ENCODE measurements at regions not wholly inside any gene's neighbourhood (a gene's known extent, or its start where the extent isn't known, plus 50 kb on each side); places are given as distances from the start of the nearest gene placed in this dataset.
"Not testable (repeated sequence)": the region's sequence is repeated elsewhere in the genome, so short reads cannot be mapped to it uniquely, and the experiment has no call there.

GRCh38 chr4:10273030-10273429 lies 156.4 kb upstream of the WDR1 start:
- no peaks in the 10 kb centered on the region for H3K4me1 Mint-ChIP-seq
- no peaks in the 10 kb centered on the region for H3K9me3 Mint-ChIP-seq
- H3K27ac Mint-ChIP-seq = no peak overlapping the region
- no peaks in the 10 kb centered on the region for H3K36me3 Mint-ChIP-seq
- H3K27me3 Mint-ChIP-seq = no peaks in the 10 kb centered on the region
- H3K4me3 Mint-ChIP-seq = no peak overlapping the region

- Mint-ChIP-seq H3K4me3 (no peak overlapping the region), H3K27me3 (no peaks in the 10 kb centered on the region), H3K4me1 (no peaks in the 10 kb centered on the region), H3K9me3 (no peaks in the 10 kb centered on the region), H3K27ac (no peak overlapping the region), H3K36me3 (no peaks in the 10 kb centered on the region)
These were observed 155.9 kb upstream of the WDR1 start for GRCh38 chr4:10272511-10272910.

DNA sequence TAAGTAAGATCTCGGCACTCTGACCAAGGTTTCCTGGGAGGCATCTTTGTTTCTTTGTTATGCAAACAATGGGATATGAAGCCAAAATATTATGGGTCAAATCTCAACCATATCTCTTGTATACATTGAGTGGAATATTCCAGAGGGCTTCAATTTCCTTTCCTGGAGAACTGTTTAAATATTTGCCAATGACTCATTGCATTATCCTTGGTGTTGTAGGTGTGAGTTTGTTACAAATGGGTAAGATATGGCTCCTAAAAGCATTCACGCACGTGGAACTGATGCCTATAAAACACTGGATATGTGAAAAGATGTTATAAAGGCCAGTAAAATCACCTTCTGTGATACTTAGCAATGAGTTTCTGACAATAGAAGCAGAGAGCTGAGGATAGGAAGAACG lies 150.5 kb upstream of the WDR1 start:
- no peaks in the 10 kb centered on the region for H3K27me3 Mint-ChIP-seq
- H3K36me3 Mint-ChIP-seq = no peaks in the 10 kb centered on the region
- no peak overlapping the region for H3K27ac Mint-ChIP-seq
- H3K4me1 Mint-ChIP-seq = no peaks in the 10 kb centered on the region
- H3K9me3 Mint-ChIP-seq = no peaks in the 10 kb centered on the region
- H3K4me3 Mint-ChIP-seq = no peak overlapping the region

GRCh38 chr4:10260777-10261176 lies 144.2 kb upstream of the WDR1 start:
- H3K36me3 Mint-ChIP-seq = no peaks in the 10 kb centered on the region

DNA sequence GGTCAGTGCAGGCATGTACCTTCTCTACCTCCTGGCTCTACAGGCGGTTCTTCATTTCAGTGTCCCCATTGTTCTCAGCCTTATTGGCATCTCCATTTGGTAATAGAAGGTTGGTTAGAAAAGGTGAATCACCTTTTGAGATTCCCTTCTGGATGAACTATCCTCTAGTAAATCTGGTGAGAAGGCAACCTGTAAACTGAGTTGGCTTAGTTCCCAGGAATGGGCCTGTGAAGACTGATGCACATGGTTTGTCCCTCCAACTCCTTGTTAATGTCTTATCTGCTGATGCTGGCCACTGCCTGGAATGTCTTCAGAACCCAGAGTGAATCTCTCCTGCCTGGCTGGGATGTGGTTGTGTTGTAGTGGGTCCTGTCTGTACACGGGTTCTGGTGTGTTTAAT lies 143.4 kb upstream of the WDR1 start:
- no peak overlapping the region for H3K27ac Mint-ChIP-seq
- H3K27me3 Mint-ChIP-seq = no peaks in the 10 kb centered on the region
- no peaks in the 10 kb centered on the region for H3K9me3 Mint-ChIP-seq
- H3K4me3 Mint-ChIP-seq = no peak overlapping the region
- H3K4me1 Mint-ChIP-seq = no peaks in the 10 kb centered on the region
- H3K36me3 Mint-ChIP-seq = no peaks in the 10 kb centered on the region

More at GRCh38 chr4:10260777-10261176, 144.2 kb upstream of the WDR1 start:
- Mint-ChIP-seq H3K4me3 (no peak overlapping the region), H3K27me3 (no peaks in the 10 kb centered on the region), H3K27ac (no peak overlapping the region), H3K4me1 (no peaks in the 10 kb centered on the region), H3K9me3 (no peaks in the 10 kb centered on the region)

DNA sequence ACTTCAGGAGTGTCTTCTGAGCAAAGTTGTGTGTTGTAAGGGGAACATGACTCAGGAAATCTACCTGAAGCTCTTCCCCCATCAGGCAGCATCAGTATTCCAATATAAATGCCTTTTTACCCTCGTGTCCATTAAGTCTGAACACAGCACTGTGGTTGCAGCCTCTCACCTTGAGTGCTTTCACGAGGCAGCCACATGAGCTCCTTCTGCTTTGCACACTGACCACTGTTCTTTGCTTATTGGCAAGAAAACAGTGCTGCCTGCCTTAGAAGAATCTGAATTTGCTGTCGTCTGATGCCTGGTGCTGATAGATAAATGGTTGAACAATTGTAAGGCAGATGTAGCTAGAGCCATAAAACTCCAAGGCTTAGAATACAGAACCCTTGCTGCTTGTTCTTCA lies 139.6 kb upstream of the WDR1 start:
- no peaks in the 10 kb centered on the region for H3K27me3 Mint-ChIP-seq
- no peaks in the 10 kb centered on the region for H3K4me1 Mint-ChIP-seq
- H3K4me3 Mint-ChIP-seq = no peak overlapping the region
- H3K27ac Mint-ChIP-seq = no peak overlapping the region
- no peaks in the 10 kb centered on the region for H3K36me3 Mint-ChIP-seq
- no peaks in the 10 kb centered on the region for H3K9me3 Mint-ChIP-seq

DNA sequence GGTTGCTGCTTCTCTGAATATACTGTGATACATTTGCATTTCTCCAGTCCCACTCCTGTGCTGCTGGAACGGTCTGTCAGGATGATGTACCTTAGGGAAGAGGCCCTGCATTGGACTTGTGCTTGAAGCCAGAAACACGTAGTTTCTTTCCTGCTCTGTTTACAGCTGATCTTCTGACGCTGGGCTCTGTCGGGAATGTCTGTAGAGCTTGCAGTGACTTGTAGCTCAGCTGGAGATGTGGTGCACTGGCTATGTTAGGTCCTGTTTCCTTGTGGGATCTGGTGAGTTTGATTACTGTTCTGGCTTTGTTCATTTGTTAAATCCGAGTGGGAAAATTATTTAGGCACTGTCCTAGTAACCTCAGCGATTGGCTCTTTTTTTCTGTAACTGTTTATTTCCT lies 137.2 kb upstream of the WDR1 start:
- Mint-ChIP-seq H3K27ac (no peak overlapping the region), H3K36me3 (no peaks in the 10 kb centered on the region), H3K4me3 (no peak overlapping the region), H3K27me3 (peaks cover 3% of the 10 kb centered on the region), H3K9me3 (no peaks in the 10 kb centered on the region), H3K4me1 (no peaks in the 10 kb centered on the region)

DNA sequence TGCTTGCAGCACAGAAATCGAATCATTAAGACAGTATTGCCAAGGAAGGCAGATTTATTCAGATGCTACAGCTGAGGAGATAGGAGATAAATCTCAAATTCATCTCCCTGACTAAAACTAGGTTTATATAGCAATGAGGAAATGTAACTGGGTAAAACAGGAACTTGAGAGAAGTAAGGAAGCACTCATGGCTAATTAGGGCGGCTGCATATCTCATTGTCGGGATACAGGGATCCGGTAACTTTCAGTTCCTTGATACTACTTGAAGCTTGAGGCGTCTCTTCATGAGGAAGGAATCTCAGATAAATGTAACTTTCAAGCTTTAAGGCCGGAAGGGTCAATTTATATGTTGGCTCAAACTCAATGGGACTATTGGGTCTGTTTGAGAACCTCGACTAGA lies 129.2 kb upstream of the WDR1 start:
- no peaks in the 10 kb centered on the region for H3K4me1 Mint-ChIP-seq
- H3K27ac Mint-ChIP-seq = no peak overlapping the region
- no peaks in the 10 kb centered on the region for H3K9me3 Mint-ChIP-seq
- H3K4me3 Mint-ChIP-seq = no peak overlapping the region
- no peaks in the 10 kb centered on the region for H3K36me3 Mint-ChIP-seq
- H3K27me3 Mint-ChIP-seq = peaks cover 5% of the 10 kb centered on the region

DNA sequence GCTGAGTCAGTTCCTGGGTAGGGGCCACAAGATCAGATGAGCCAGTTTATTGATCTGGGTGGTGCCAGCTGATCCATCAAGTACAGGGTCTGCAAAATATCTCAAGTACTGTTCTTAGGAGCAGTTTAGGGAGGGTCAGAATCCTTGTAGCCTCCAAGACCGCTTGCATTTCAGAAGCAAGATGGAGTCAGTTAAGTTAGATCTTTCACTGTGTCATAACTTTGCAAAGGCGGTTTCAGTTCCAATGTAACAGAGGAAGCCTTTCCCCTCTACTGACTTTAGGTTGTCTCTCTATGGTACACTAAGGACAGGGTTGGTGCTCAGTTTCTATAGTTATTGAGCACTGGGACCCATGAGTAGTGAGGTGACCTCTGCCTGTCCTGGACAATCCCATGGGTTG lies 127.3 kb upstream of the WDR1 start:
- Mint-ChIP-seq H3K27ac (no peak overlapping the region), H3K4me1 (no peaks in the 10 kb centered on the region), H3K4me3 (no peak overlapping the region), H3K27me3 (peaks cover 2% of the 10 kb centered on the region), H3K36me3 (no peaks in the 10 kb centered on the region), H3K9me3 (no peaks in the 10 kb centered on the region)

- Mint-ChIP-seq H3K4me3 (no peak overlapping the region), H3K36me3 (no peaks in the 10 kb centered on the region), H3K27ac (no peak overlapping the region), H3K4me1 (no peaks in the 10 kb centered on the region), H3K27me3 (no peaks in the 10 kb centered on the region), H3K9me3 (no peaks in the 10 kb centered on the region)
These were observed 124.1 kb upstream of the WDR1 start for GRCh38 chr4:10240691-10241090.

DNA sequence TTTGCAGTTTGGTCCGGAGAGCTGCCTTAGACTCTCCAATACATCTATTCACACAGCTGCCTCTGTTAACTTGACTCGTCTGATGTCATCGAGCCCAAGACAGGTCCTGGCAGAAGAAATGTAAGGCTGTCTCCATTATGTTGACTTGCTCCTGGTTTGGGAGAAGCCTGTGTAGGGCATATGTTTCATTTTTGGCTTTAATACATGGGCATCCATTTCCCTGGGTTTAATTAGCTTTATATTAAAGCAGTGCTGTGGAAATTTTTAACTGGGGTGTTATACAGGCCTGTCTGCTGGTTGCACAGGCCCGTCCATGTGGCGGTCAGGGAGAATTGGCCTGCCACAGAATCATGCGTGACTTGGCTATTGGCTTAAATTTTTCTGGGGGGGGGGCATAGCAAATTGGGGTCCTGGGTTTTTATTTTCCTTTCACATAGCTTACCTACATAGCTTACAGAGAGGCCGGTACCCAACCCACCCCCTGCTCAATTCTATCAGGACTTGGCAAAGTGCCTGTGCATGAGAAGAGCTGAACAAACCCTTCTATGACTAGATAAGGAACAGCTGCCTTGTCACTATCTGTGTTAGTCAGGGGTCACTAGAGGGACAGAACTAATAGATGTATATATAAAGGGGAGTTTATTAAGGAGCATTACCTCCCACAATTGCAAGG lies 123.5 kb upstream of the WDR1 start:
- Mint-ChIP-seq H3K9me3 (no peaks in the 10 kb centered on the region), H3K36me3 (no peaks in the 10 kb centered on the region), H3K27ac (no peak overlapping the region), H3K4me3 (no peak overlapping the region), H3K4me1 (no peaks in the 10 kb centered on the region), H3K27me3 (no peaks in the 10 kb centered on the region)

DNA sequence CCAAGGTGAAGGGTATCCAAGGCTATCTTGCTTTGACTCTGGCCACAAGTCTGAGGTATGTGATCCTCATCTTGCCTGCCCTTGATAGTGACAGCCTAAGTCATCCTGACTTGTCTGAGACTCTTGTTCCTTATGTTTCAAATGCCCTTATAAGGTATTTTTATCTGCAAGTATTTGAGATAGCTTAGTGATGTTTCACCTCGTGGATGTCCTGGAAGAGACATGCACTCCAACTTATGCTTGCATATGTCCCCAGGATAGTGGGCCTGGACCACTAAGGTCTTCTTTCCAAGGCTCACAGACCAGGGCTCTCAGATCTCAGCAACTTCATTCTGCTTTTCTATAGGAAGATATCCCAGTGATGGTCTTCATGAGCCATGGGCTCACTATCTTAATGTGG lies 120.5 kb upstream of the WDR1 start:
- Mint-ChIP-seq H3K36me3 (no peaks in the 10 kb centered on the region), H3K4me3 (no peak overlapping the region), H3K4me1 (no peaks in the 10 kb centered on the region), H3K9me3 (no peaks in the 10 kb centered on the region), H3K27ac (no peak overlapping the region), H3K27me3 (no peaks in the 10 kb centered on the region)

GRCh38 chr4:10232114-10232513 lies 115.5 kb upstream of the WDR1 start:
- Mint-ChIP-seq H3K4me1 (no peaks in the 10 kb centered on the region), H3K9me3 (no peaks in the 10 kb centered on the region), H3K27ac (no peak overlapping the region), H3K4me3 (no peak overlapping the region), H3K27me3 (no peaks in the 10 kb centered on the region), H3K36me3 (no peaks in the 10 kb centered on the region)

GRCh38 chr4:10226756-10227155 lies 110.2 kb upstream of the WDR1 start:
- no peaks in the 10 kb centered on the region for H3K9me3 Mint-ChIP-seq
- no peak overlapping the region for H3K4me3 Mint-ChIP-seq
- no peaks in the 10 kb centered on the region for H3K36me3 Mint-ChIP-seq
- H3K27me3 Mint-ChIP-seq = no peaks in the 10 kb centered on the region
- H3K4me1 Mint-ChIP-seq = peaks cover 3% of the 10 kb centered on the region
- no peak overlapping the region for H3K27ac Mint-ChIP-seq

DNA sequence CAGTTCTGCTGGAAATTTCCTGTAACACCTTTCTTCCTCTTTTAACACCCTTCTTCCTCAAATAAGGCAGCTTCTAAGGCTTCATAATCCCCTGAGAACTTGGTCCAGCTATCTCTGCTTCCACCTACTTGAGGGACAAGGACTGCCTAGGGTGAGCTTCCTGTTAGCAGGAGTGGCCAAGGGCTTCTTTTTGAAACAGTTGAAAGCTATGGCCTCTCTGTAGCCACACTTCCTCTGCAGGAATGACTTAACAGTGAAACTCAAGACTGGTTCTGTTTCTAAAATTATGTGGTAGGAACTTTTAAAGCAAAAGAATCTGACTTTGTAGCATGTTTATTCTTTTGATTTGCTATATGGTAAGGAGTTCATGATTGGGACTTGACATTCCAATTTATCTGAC lies 108.5 kb upstream of the WDR1 start:
- Mint-ChIP-seq H3K36me3 (no peaks in the 10 kb centered on the region), H3K27ac (no peak overlapping the region), H3K4me1 (peaks cover 3% of the 10 kb centered on the region), H3K27me3 (no peaks in the 10 kb centered on the region), H3K4me3 (no peak overlapping the region), H3K9me3 (no peaks in the 10 kb centered on the region)

- Mint-ChIP-seq H3K4me1 (peaks cover 3% of the 10 kb centered on the region), H3K9me3 (no peaks in the 10 kb centered on the region)
These were observed 107.2 kb upstream of the WDR1 start for GRCh38 chr4:10223782-10224181.

GRCh38 chr4:10213481-10213880 lies 96.9 kb upstream of the WDR1 start:
- not testable (repeated sequence) for H3K4me1 Mint-ChIP-seq, H3K4me3 Mint-ChIP-seq, H3K36me3 Mint-ChIP-seq, H3K27ac Mint-ChIP-seq, H3K9me3 Mint-ChIP-seq, H3K27me3 Mint-ChIP-seq

More at GRCh38 chr4:10223782-10224181, 107.2 kb upstream of the WDR1 start:
- no peaks in the 10 kb centered on the region for H3K27me3 Mint-ChIP-seq
- no peaks in the 10 kb centered on the region for H3K36me3 Mint-ChIP-seq
- no peak overlapping the region for H3K4me3 Mint-ChIP-seq
- H3K27ac Mint-ChIP-seq = no peak overlapping the region
